CD4-positive, alpha-beta T cell treated with Interleukin-17A for 4 hours (primary cell): ENCODE measurements at regions not wholly inside any gene's neighbourhood (a gene's known extent, or its start where the extent isn't known, plus 50 kb on each side); places are given as distances from the start of the nearest gene placed in this dataset.
"Not testable (repeated sequence)": the region's sequence is repeated elsewhere in the genome, so short reads cannot be mapped to it uniquely, and the experiment has no call there.

Experiments used
- DNase-seq: peaks from one replicate; pipeline ENCODE4 v3.0.0-alpha.2; 2020; ENCODE audit warnings: mixed read lengths

DNA sequence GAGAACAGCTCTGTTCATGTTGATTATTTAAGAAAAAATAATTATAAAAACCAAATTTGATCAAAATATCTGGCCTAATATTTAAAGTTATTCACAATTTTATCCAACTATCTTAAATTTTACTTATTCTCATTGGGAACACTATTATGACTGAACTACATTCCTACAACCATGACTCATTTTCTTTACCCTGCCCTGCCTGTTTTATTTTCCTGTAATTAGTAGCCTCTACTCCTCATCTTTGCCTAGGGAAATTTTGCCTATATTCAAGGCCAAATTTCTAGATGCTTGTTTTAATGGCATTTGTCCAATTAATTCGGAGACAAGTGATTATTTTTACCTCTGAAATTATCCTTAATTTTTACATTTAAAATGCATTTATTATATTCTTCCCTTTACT, 289.7 kb upstream of the TMEM229A start:
- DNase-seq = no peak

DNA sequence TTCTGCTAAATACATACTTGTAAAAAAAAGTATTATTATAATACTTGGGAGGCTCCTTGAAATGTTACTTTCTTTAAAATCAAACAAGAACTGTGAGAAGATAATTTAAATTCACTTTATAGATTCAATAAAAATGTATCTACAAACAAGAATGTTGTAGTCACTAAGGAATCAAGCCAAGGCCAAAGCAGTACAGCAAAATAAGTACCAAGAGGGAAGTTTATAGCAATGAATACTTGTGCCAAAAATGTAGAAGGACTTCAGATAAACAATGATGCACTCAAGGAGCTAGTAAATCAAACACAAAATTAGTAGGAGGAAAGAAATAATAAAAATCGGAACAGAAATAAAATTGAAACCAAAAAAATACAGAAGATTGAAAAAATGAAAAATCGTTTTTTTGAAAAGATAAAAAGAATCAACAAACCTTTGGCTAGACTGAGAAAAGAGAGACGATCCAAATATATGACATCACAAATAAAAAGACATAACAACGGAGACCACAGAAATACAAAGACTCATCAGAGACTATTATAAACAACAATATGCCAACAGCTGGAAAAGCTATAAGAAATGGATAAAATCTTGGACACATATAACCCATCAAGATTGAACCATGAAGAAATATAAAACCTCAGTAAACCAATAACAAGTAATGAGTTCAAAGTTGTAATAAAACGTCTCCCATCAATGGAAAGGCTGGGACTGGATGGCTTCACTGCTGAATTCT, 286.0 kb upstream of the TMEM229A start:
- DNase-seq = no peak

DNA sequence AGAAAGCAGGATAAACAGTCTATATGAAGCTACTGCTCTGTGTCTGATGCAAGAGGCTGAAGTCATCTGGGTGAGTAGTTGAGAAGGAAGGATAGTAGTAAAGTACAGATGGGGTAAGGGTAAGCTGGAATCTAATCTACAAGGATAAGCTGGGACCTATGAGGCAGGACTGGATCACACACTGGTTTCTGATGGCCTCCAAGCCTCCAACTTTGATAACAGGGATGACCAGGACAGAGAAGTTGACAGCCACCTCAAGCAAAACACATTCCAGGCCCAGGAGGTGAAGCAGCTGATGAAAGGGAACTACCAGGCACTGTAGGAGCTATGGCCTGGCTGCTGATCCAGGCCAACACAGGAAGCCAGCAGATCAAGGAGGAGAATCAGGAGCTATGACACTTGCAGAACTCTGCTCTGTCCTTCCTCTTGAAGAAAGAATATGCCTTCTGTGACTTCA, 278.1 kb upstream of the TMEM229A start:
- DNase-seq = no peak

DNA sequence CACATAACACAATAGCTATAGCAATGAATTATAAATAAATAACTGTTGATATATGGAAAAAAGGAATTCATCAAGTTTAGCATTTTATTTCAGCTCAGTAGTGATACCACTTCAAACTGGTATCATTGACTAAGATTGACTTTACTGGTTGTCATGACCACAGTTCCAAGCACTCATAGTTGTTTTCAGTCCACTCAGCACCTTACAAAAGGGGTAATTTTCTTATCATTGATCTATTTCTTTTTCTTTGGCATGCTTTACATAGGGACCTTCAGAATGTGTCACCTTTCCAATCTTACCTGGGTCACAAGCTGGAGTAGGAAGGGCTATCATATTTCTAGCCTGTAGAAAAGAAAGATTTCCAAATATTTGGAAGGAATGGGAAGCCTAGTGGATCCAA, 275.5 kb upstream of the TMEM229A start:
- DNase-seq = no peak

DNA sequence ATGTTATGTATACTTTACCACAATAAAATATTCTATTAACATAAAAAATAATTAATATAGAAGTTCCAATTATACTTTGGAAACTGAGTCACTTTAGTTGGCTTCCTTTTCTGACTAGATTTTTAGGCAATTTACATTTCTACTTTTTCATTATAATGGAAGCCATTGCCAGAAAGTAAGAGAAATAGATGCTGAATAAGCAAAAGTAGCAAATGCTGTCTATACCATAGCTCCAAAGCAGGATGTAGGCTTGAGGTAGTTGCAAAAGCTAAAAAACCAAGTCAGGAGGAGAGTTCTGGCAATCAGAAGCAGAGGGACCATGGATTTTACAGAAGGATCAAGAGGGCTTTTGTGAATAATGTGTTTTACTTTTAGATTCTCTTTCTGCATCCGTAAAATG, 262.4 kb upstream of the TMEM229A start:
- DNase-seq = no peak

DNA sequence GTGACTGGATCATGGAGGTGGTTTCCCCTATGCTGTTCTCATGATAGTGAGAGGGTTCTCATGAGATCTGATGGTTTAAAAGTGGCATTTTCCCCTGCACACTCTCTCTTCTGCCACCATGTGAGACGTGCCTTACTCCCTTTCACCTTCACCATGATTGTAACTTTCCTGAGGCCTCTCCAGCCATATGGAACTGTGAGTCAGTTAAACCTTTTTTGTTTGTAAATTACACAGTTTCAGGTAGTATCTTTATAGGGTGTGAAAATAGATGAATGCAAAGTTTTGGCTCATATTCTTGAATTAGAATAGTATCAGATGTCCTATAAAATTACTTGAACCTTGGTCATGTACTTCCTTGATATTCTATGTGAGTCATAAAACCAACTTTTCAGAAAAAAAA, 252.1 kb upstream of the TMEM229A start:
- DNase-seq = no peak

DNA sequence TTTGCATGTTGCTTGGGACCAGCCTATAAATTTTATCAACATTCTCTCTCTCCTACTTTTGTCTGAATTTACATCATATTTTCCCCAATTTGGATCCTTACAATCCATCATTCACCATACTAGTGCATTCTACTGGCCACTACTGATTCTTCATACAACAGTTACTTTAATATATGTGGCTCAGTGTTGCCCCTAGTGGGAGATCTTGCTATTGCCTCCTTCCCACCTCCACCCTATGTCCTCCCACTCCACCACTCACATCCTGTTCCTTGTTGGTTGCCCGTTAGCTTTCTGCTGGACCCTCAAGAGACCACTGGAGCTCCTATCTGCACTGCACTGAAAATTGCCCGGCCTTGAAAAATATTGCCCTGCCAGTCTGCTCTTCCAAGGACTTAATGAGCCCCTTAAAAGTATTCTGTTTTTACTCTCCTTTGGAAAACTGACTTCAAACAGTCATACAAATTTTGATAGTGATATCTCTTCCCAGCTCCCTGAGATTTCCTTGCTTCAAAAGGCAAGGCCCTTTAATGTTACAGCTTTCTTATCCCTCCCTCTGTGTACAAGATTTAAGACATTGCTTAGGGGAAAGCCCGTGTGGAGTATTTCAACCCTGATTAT, 243.2 kb upstream of the TMEM229A start:
- DNase-seq = no peak

DNA sequence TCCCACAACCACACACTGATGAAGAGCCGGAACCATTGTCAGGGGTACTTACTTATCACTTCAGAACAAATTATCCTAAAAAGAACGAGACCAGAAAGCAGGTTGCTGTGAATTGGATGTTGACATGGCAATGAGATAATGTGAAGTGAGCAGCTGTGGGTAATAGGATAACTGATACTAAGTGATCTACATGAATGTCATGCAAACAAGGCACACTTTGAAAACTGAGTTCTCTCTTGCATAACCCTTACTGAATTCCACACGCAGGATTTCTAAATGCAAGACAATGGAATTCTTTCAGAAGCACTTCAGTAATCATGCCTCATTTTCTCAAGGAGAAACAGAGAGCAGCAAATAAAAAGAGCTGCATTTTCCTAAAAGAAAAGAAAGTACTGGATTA, 242.5 kb upstream of the TMEM229A start:
- no peak for DNase-seq

DNA sequence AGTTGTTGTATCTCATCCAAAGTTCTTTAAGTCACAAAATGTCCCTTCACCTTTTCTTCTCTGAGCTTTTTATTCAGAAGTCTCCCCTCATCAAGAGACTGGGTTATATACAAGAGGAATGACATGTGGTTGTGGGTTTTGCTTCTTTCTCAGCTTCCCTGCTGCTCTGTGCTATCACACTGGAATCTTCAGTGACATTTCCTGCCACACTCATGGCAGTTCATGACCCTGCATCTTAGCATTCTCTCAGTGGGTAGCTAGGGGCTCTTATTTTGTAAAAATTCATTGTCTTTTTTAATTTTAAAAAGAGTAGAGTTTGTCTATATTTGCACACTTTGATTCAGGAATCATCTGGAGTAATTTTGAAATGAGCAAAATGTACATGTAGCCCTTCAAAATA, 236.9 kb upstream of the TMEM229A start:
- no peak for DNase-seq

DNA sequence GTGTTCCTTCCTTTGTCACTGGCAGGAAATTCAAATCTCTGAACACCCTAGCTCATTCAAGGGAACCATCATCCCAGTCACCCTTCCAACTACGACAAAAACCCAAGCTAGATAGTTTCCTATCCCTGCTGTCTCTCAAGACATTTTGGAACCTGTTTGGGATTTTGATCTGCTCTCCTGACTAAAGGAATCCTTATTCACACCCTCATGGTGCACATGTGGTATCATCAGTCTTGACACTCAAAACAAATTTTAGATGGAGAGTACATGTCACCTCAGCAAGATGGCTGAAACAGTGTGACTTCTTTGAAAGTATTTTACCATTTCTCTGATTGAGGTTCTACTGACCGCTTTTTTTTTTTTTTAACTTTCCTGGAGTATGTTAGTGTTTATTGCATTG, 234.3 kb upstream of the TMEM229A start:
- no peak for DNase-seq

DNA sequence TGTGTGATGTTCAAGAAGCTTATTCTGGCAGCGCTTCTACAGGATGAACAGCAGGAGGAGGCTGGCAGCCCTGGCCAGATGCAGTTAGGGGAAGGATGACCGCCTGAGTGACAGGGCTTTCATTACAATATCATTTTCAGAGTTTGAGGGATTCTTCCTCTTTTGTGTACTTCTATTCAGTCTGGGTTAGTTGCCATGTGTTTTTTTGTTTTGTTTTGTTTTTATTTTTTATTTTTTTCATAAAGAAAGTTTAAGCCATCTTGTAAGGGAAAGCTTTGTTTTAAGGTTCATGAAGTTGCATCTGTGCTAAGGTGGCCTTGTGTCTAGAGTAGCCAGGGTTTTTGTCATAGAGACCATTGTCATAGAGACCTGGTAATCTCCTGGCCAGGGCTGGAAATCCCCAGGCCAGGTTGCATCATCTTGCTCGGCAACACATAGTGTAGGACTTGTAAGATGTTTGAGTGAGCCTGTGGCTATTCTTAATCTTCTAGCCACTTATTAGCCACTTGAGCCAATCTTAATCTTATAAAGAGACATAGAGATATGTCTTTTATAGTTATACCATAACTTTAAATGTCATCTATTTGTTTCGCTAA, 230.5 kb upstream of the TMEM229A start:
- no peak for DNase-seq

DNA sequence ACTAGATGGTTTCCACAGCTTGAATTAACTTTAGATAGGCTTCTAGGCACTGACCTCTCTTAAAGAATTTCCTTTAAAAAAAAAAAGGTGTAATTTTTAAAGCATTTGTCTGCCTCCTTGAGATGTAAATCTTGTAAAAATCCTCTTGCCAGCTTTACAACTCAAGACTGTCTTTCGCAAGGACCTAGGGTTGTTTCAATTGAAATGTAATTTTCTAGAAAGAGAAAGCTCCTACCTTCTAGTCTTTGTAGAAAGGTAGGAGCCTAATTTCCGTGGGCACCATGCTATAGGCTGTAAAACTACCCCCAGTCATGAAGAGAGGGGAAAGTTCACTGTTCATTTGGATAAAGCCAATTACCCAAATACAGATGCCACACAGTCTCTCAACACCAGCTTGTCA, 228.8 kb upstream of the TMEM229A start:
- no peak for DNase-seq

DNA sequence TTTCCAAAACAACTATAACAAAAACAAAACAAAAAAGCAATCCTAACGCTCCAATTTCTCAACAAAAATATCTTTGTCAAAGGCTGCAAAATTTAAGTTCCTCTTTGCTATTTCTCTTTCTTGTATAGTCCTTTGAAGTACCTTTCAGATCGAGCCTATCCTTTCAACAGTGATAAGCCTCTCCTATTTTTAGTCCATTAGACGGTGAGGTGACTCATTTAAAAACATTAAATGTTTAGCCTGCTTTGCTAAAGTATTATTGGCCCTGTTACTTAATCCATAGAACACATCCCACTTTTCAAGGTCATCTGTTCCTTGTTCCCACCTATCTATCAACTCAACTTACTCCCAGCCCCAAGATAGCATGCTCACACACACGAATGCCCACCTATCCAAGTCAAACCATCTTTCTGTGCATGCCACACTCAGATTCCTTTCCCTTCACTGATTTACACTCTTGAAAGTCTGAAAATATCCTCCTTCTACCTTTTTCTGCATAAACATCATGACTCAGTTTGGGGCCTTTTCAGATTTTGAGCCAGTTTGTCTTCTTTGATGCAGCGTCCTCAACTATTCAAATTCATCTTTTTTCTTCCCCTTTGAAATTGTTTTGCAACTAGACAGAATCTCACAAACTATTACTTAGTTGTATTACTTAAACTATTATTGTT, 224.9 kb upstream of the TMEM229A start:
- no peak for DNase-seq

DNA sequence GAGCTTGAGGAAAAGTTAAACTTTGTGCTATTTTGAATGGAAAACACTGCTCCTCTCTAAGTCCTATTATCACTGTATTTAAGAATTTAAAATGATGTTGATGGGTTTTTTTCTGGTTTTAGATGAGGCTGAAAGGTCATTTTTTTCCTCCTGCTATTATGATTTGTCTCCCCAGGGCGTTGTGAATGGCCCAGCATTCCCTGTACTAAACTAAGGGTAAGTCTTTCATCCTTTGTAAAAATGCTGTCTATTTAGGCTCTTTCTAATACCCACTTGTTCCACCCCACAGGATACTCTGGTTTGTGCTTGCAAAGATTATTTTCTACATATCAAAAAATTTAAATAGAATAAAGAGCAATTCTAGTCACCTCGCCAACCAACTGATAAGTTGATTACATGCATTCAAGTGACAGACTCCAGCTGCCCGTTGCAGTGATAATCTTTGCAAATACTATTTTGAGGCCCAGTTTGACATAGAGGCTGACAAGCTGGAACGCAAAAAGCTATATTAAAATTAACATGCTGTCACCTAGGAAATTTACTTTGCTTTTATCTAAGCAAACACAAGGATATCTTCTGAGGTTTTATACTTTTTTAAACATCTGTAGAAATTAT, 222.3 kb upstream of the TMEM229A start:
- no peak for DNase-seq

DNA sequence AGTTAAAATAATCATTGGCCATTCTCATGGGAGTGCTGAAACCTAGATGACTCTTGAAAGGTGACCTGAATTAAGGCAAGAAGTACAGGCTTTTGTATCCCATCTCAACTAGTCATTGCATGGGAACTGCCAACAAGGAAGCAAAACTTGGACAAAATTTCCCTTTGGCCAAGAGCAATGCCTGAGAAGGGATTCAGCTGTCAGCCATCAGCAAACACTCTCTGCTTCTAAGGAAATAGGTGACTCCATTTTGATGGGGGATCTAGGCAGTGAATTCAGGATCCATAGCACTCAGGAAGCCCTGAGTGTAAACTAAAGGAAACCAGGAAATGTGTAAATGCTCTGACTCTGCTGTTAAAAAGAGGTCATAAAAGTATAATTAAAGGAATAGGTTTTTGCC, 221.5 kb upstream of the TMEM229A start:
- DNase-seq = no peak

DNA sequence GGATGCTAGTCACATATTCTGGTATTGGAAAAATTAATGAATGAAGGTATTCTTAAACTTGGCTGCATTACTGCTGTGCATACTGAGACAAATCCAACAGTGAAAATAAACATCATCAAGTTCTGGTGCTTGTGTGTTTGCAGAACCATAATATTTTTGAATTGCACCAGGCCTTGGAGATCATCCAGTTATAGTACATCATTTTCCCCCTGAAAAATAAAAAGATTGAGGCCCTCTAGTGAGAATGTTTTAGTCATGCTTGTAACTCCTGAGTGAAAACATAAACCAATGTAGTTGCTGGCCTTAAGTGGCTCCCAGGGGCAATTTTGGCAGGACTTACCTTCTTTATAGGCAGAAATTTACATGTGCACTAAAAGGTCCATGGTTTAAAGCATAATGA, 218.8 kb upstream of the TMEM229A start:
- no peak for DNase-seq

DNA sequence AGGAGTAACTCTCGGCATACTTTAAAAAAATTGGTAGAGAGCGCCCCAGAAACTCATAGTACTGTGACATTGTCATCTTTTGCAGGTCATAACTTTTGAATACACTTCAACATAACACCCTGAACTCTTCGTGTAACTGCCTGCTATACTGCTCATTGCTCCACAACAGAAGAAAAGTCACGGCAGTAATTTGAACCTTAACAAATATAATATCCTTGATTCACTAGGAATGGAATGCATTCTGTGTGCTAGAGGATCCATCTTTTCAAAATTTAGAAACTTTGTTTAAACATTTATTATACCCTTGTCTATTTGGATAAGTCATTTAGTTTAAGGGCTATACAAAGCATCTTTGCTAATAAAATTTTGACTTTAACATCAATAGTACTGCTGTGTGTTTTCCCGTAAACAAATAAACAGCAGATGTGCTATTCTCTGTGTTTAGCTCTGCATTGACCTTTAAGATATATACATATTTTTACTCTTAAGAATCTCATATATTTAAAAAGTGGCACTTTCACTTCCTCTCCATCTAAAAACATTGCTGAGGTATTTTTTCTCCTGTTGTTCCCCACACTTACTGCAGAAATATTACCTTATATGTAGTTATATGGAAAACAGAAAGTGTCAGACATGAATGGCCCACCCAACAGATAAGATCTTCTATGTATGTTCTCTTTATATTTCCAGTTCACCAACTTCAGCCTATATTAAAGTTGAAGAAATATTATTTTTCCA, 217.6 kb upstream of the TMEM229A start:
- DNase-seq = no peak

DNA sequence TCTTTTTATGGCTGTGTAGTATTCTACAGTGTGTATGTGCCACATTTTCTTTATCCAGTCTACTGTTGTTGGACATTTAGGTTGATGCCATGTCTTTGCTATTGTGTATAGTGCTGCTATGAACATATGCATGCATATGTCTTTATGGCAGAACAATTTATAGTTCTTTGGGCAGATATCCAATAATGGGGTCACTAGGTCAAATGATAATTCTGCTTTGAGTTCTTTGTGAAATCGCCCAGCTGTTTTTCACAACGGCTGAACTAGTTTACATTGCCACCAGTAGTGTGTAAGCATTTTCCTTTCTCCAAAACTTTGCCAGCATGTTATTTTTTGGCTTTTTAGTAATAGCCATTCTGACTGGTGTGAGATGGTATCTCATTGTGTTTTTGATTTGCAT, 214.8 kb upstream of the TMEM229A start:
- DNase-seq = no peak

DNA sequence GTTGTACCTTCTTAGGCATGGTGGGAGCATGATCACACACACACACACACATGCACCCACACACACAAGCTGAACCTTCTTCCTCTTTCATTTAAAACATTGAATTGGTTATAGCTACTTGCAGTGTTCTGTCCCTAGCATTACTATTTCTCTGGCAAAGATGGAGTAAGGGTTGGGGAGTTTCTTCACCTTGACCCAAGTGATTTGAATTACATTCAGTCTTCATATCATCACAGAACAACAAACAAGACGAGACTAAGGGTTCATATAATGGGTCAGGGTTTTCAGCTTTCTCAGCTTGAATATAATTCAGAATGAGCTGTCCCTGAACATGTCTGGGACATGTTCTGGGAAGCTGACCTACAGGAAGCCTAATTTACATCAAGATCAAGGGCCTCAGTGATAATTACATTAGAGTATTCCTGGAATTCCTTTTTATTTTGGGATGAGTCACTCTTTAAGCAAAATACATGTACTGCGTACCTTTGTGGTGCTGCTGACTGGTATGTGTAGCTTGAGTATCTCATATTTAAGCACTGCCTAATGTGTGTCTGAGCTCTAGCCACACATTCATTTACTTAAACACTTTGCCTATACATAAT, 213.5 kb upstream of the TMEM229A start:
- no peak for DNase-seq

DNA sequence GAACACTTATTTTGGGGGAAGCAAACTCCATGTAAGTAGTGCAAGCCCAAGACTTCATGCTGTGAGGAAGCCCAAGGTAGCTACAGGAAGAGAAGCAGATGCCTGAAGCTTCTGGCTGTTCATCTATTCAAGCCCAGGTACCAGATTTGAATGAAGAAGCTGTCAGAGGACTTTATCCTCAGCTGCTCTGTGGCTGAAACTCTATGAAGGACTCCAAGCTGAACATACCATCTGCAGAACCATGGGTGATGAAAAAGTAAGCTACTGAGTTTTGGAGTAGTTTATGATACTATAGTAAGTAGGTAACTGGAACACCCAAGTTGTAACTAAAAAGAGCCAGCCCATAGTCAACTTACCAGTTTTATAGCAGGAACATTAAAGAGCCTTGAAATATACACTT, 211.6 kb upstream of the TMEM229A start:
- DNase-seq = not testable (repeated sequence)

DNA sequence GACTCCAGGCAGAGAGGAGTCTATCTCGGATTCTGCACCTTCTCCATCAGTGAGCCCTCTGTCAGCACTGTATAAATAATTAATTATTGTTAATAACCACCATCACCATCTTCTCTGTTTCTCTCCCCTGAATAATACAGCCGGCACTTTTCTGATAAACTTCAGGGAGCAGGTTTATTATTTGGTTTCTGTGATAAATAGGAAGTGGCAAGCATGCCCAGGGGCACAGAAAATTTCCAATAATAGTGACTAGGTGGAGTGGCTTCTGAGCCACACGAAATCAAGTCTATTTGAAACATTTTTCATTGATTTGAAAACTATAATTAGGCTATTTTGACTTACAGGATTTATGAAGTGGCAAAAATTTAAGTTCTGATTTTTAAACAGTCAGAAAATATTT, 186.8 kb upstream of the TMEM229A start:
- no peak for DNase-seq

DNA sequence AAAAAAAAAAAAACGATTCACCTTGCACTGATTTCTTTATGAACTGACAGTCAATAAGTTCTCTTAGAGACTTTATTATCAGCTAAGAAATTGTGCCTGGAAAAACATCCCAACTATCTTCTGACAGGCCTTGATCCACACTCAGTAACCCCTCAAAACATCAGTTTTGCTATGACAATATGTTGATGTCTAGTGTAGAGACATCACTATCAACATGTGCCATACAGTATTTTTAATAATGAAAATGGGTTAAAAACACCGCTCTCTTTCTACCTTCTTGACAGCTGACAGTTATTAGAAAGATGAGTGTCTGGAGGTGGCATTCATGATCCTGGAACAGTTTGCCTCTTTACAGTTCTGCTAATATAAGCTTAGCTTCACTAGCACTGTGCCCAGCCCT, 175.8 kb upstream of the TMEM229A start:
- no peak for DNase-seq
